Thoracic aorta (tissue), 2 donors: ENCODE measurements at regions not wholly inside any gene's neighbourhood (a gene's known extent, or its start where the extent isn't known, plus 50 kb on each side); places are given as distances from the start of the nearest gene placed in this dataset.
"Not testable (repeated sequence)": the region's sequence is repeated elsewhere in the genome, so short reads cannot be mapped to it uniquely, and the experiment has no call there.

Experiments
- ATAC-seq: fragments of 150-250 bp; one replicate; pipeline ENCODE4 v1.8.0; 2017; ENCODE audit warnings: low read depth; ENCODE audit not compliant: insufficient number of reproducible peaks, low FRiP score
- DNase-seq: peaks from one replicate; pipeline ENCODE4 v3.0.0-alpha.2; 2020; ENCODE audit warnings: low spot score
- H3K27ac ChIP-seq, 2 donors: fragments of 200-600 bp; sonication (generic); 1 replicate in 1 of 2; 2 replicates in 1 of 2; pipeline ENCODE4 v1.5.1; 2016; ENCODE audit warnings: mild to moderate bottlenecking in 2 of 2, moderate library complexity in 2 of 2
- H3K27me3 ChIP-seq: fragments of 200-600 bp; sonication (generic); replicated peaks from 2 replicates; pipeline ENCODE4 v1.6.0; 2016; ENCODE audit warnings: mild to moderate bottlenecking; ENCODE audit not compliant: insufficient read depth
- H3K36me3 ChIP-seq: fragments of 200-600 bp; sonication (generic); one replicate; pipeline ENCODE4 v1.5.1; 2016
- H3K4me1 ChIP-seq, 2 donors: fragments of 200-600 bp; sonication (generic); 1 replicate in 1 of 2; 2 replicates in 1 of 2; pipeline versions ENCODE4 v1.5.1 to v1.6.0; 2016; ENCODE audit warnings: low read depth in 2 of 2, mild to moderate bottlenecking in 1 of 2; ENCODE audit not compliant: control insufficient read depth in 1 of 2
- H3K4me3 ChIP-seq: fragments of 200-600 bp; sonication (generic); 2 replicates; pipeline ENCODE4 v1.5.1; 2016; ENCODE audit warnings: mild to moderate bottlenecking
- H3K9me3 ChIP-seq: fragments of 200-600 bp; sonication (generic); 2 replicates; pipeline ENCODE4 v1.5.1; 2016
- CTCF ChIP-seq: fragments of 200-600 bp; sonication (generic); IDR thresholded peaks from one replicate; pipeline ENCODE4 v1.5.1; 2019; ENCODE audit warnings: antibody characterized with exemption

GRCh38 chr5:39532511-39532910 is 107.7 kb upstream of the DAB2 start:
- no peaks in the 10 kb centered on the region for H3K4me1 ChIP-seq

GRCh38 chr5:39531306-39531705 is 106.5 kb upstream of the DAB2 start:
- no peak overlapping the region for H3K27ac ChIP-seq
- TF ChIP-seq CTCF: no peak
- no peaks in the 10 kb centered on the region for H3K27me3 ChIP-seq
- no peaks in the 10 kb centered on the region for H3K36me3 ChIP-seq
- H3K4me1 ChIP-seq: no peaks in the 10 kb centered on the region
- DNase-seq: no peak
- no peak overlapping the region for H3K4me3 ChIP-seq
- ATAC-seq: no peak
- no peaks in the 10 kb centered on the region for H3K9me3 ChIP-seq

More at GRCh38 chr5:39532511-39532910, 107.7 kb upstream of the DAB2 start:
- Histone ChIP-seq H3K9me3 (no peaks in the 10 kb centered on the region), H3K36me3 (no peaks in the 10 kb centered on the region), H3K27ac (no peak overlapping the region), H3K27me3 (no peaks in the 10 kb centered on the region), H3K4me3 (no peak overlapping the region)
- DNase-seq (no peak), ATAC-seq (no peak)
- no peak for TF ChIP-seq CTCF

GRCh38 chr5:39526914-39527477 is 102.2 kb upstream of the DAB2 start:
- H3K9me3 ChIP-seq: no peaks in the 10 kb centered on the region
- H3K36me3 ChIP-seq: no peaks in the 10 kb centered on the region
- no peaks in the 10 kb centered on the region for H3K4me1 ChIP-seq
- H3K27ac ChIP-seq: peak overlapping the region in 1 of 2 donors; percentile 66
- H3K27me3 ChIP-seq: no peaks in the 10 kb centered on the region
- DNase-seq (no peak), ATAC-seq (peak; percentile 67)
- H3K4me3 ChIP-seq: no peak overlapping the region
- no peak for TF ChIP-seq CTCF

- peak; percentile 69 for ATAC-seq
- not testable (repeated sequence) for H3K27me3 ChIP-seq, DNase-seq, H3K9me3 ChIP-seq, H3K4me3 ChIP-seq, H3K36me3 ChIP-seq, H3K4me1 ChIP-seq
- peak overlapping the region in 1 of 2 donors; percentile 66 for H3K27ac ChIP-seq
These were observed 101.0 kb upstream of the DAB2 start for GRCh38 chr5:39525781-39526180.

GRCh38 chr5:39525271-39525670 is 100.5 kb upstream of the DAB2 start:
- no peak for ATAC-seq
- Histone ChIP-seq H3K36me3 (no peaks in the 10 kb centered on the region), H3K9me3 (no peaks in the 10 kb centered on the region), H3K27me3 (no peaks in the 10 kb centered on the region), H3K4me1 (peaks cover 0 to 4% of the 10 kb centered on the region in 2 donors), H3K27ac (peak overlapping the region in 1 of 2 donors; percentile 66), H3K4me3 (no peak overlapping the region)
- no peak for TF ChIP-seq CTCF
- no peak for DNase-seq

- Histone ChIP-seq H3K9me3 (no peaks in the 10 kb centered on the region), H3K4me1 (peaks cover 12 to 17% of the 10 kb centered on the region in 2 donors), H3K4me3 (no peak overlapping the region), H3K36me3 (no peaks in the 10 kb centered on the region), H3K27ac (no peak overlapping the region), H3K27me3 (no peaks in the 10 kb centered on the region)
- TF ChIP-seq CTCF: no peak
- no peak for DNase-seq
- no peak for ATAC-seq
These were observed 99.0 kb upstream of the DAB2 start for GRCh38 chr5:39523821-39524220.
